GM23248 (cell line): ENCODE measurements at regions not wholly inside any gene's neighbourhood (a gene's known extent, or its start where the extent isn't known, plus 50 kb on each side); places are given as distances from the start of the nearest gene placed in this dataset.
"Not testable (repeated sequence)": the region's sequence is repeated elsewhere in the genome, so short reads cannot be mapped to it uniquely, and the experiment has no call there.

Experiments used
- EZH2 ChIP-seq: fragments of 200-600 bp; sonication (generic); IDR thresholded peaks from 2 replicates; pipeline ENCODE4 v1.6.1; 2018; ENCODE audit warnings: antibody characterized with exemption, mild to moderate bottlenecking; ENCODE audit not compliant: insufficient read depth, poor library complexity, severe bottlenecking
- EZH2phosphoT487 ChIP-seq: fragments of 200-600 bp; sonication (generic); IDR thresholded peaks from 2 replicates; pipeline ENCODE4 v1.6.1; 2018; ENCODE audit warnings: antibody characterized with exemption, moderate library complexity, mild to moderate bottlenecking, low read depth; ENCODE audit not compliant: insufficient read depth

GRCh38 chr4:188438391-188438824 is 299.2 kb downstream of the TRIML1 start:
- TF ChIP-seq EZH2, EZH2phosphoT487: not testable (repeated sequence)
